Activated CD4-positive, alpha-beta T cell treated with anti-CD3 and anti-CD28 coated beads for 1 hour (primary cell): ENCODE measurements at regions not wholly inside any gene's neighbourhood (a gene's known extent, or its start where the extent isn't known, plus 50 kb on each side); places are given as distances from the start of the nearest gene placed in this dataset.

Source experiments
- DNase-seq: peaks from one replicate; pipeline ENCODE4 v3.0.0-alpha.2; 2020

DNA sequence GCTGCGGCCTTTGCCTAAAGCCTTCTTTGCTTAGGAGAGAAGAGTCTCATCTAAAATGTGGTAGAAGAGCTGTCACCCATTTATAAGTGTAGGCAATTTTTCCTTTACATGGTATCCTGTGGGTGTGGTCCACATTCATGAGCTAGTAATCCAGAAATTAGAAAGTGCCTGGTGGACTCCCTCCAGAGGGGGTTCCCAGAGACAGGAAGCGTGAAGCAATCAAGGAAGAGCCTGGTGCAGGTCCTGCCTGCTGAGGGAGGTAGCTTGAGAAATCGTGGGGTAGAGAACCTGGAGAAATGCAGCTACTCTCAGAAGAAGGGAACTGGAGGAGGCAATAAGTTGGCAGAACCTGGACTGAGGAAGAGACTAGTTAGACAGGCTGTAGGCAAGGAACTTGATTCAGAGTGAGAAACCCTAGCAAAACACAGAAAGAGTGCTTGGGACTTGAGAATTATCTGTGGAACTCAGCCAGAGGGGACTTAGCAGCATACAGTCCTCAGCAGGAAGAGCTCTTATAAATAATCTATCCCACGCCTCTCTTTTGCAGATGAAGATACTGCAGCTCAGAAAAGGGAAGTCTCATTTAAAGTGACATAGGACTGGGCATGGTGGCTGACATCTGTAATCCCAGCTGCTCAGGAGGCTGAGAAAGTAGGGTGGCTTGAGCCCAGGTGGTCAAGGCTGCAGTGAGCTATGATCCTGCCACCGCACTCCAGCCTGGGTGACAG is 182.4 kb upstream of the CCND2 start:
- DNase-seq: no peak

DNA sequence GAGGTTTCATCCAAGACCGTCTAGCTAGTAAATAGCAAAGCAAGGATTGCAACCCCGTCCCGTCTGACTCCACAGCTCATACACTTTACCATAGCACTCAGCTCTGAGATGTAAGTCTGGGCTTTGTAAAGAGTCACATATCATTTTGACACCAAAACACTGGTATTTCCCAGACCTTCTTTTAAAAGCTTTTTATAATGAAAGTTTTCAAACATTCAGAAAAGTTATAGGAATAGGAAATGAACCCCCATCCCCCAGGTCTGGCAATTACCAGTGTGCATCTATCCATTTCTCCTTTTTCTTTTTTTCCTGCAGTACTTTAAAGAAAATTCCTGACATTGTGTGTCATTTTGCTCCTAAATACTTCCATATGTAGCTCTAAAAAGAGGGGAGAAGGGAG is 183.6 kb upstream of the CCND2 start:
- DNase-seq: no peak

DNA sequence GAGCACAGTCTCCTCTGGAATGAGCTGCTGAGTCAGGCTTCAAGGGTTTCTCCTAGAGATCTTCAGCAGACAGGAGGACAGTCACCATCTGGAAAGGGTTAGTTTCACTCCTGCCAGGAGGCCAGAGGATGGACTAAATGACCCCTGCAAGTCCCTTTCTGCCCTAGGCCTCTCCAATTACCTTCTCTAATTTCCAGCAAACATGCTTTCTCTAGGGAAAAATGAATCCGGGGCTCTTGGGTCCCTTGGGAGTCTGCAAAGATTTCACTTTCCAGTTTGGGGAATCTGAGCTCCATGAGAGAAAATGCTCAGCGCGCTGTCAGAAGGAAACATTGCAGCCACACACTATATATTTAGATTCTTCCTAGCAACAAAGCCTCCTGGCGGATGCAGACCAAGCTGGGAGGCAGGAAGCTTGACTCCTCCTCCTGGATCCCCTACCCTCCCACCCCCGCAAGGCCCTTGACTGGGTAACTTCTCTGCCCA is 184.4 kb upstream of the CCND2 start:
- DNase-seq: no peak

DNA sequence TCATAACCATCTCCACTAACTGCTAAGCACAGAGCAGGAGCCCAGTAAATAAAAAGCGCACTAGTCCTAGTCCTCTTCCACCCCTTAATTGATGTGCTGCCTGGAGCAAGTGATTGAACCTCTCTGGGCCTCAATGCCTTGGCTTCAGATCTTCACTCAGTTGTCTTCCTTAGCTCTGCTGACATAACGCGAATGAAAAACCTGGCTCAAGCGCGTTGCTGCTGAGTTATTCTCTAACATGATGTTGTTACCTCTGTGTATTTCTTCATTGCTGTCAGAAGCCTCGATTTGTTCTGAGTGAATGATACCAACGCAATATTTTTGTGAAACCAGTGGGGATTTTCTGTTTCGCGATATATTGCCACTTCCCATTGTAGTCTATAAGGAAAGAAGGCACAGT is 185.1 kb upstream of the CCND2 start:
- no peak for DNase-seq

DNA sequence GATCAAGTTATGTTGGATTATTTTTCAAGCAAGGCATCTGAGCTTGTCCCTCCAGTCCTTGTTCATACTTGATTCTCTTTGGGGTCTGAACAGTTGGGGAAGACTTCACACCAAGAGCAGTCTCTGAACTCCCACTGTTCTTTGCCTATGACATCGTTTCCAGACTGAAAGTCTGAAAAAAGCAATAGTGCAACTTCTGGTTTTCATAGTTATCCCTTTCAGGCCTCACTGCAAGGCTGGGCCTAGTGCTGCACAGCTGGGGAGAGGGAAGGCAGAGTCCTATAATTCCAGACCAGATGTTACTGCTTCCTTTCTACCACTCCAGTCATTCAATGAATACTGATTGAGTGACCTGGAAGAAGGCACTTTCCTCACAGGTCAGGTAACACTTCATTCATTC is 187.1 kb upstream of the CCND2 start:
- no peak for DNase-seq

DNA sequence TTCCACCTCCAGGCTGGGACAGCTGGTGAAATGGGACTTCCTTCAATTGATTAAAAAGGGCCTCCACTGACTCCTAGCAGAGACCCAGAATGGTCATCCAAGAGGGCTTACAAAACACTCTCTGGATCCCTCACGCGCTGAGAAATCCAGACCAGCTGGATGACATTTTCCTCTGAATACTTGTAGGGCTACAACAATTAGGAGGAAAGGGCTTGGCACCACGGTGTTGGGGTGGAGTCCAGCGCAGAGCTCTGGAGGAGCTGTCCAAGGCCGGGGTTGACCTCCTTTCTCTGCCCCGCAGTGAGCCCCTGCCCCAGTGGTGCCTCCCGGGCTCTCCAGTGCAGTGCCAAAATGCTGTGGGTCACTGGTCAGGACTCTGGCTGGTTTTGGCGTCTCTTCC is 189.0 kb upstream of the CCND2 start:
- no peak for DNase-seq

DNA sequence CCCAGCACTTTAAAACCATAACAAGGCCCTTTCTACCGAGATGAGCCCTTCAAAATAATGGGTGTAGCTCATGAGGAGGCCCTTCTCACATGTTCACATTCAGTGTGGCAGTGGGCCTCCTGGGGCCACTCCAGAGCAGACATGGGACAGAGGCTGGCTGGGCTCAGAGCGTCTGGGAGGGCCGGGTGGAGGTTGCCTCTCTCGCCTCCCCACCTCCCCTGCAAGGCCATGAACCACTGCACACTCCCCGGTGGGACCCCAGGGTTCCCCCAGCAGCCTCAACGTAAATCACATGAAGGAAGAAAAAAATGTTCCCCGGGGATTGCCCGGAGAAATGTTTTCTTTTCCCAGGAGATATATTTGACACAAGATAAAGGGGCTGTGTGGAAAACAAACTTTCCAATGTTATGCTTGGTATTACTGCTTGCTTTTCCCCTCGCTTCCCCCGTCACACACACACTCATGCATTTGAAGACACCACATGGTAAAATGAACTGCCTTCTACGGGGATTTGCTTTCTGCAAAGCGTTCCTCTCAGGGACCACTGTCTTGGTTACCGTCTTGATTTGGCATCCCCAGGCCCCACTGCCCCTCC is 190.7 kb upstream of the CCND2 start:
- no peak for DNase-seq

DNA sequence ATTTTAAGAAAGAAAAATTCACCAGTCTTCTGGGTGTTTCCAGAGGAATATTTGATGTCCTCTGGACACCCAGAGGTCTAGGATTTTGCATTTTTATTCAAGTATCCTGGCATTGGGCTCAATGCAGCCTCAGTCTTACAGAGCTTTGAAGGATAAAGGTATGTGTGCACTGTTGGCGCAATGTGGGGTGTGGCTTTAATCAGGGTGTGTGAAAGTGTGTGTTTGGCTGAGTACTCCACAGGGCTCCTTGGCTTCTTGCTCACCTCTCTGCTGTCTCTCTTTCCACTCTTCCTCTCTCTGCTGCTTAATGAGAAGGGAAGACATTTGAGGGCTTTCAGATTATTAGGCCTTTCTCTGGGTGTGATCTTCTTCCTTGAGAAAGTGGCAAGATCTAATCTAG is 193.3 kb upstream of the CCND2 start:
- DNase-seq: no peak

DNA sequence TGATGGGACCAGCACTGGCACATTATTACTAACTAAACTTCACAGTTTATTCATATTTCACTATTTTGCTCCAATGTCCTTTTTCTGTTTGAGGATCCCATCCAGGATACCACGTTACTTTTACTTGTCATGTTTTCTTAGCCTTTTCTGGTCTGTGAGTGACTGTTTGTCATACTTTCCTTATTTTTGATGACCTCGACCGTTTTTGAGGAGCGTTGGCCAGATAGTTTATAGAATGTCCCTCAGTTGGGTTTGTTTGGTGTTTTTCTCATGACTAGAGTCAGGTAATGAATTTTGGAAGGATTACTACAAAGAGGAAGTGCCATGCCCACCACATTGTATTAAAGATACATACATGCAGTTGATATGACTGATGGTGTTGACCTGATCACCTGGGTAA is 199.4 kb upstream of the CCND2 start:
- no peak for DNase-seq

DNA sequence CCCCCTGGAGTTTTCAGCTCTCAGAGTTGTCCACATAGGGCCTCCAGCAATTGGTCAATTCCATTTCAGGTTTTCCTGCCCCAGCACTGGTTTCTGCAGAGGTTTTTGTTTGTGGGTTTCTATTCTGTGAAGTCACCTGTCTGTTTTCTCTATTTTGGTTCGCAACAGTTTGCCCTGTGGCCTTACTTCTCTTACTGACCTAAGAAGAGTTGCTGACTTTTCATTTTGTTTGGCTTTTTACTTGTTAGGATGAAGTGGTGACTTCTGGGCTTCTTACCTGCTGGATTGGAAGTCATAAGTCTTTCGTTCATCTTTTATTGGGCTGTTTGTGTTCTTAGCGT is 196.4 kb upstream of the PARP11 start:
- DNase-seq: no peak

DNA sequence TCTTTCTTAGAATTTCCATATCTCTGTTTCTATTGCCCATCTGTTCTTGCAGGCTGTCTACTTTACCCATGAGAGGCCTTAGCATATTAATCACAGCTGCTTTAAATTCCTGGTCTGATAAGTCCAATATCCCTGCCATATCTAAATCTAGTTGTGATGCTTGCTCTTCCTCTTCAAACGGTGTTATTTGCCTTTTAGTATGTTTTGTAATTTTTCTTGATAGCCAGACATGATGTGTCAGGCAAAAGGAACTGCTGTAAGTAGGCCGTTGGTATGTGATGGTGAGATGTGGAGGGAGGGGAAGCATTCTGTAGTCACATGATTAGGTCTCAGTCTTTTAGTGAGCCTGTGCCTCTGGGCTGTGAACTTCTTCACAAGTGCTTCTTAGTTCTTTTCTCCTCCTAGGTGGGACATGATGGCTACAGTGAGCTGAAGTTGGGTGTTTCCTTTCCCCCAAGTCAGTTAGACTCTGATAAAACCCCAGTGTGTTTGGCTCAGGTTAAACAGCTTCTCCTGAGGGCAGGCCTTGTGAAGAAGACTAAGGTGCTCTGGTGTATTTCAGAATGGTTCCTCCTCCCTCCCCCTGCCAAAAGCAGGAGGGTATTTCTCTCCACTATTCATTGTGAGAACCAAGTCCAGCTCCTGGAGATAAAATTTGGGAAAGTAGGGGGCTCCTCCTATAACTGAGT is 195.9 kb upstream of the PARP11 start:
- DNase-seq: no peak

DNA sequence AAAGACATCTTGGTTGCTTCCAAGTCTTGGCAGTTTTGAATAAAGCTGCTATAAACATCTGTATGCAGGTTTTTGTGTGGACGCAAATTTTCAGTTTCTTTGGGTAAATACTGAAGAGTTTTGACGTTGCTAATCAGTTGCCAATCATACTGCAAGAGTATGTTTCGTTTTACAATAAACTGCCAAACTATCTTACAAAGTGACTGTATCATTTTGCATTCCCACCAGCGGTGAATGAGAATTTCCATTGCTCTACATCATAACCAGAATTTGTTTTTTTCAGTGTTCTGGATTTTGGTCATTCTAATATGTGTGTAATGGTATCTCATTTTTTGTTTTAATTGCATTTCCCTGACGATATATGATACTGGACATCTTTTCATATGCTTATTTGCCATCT is 190.8 kb upstream of the PARP11 start:
- no peak for DNase-seq

DNA sequence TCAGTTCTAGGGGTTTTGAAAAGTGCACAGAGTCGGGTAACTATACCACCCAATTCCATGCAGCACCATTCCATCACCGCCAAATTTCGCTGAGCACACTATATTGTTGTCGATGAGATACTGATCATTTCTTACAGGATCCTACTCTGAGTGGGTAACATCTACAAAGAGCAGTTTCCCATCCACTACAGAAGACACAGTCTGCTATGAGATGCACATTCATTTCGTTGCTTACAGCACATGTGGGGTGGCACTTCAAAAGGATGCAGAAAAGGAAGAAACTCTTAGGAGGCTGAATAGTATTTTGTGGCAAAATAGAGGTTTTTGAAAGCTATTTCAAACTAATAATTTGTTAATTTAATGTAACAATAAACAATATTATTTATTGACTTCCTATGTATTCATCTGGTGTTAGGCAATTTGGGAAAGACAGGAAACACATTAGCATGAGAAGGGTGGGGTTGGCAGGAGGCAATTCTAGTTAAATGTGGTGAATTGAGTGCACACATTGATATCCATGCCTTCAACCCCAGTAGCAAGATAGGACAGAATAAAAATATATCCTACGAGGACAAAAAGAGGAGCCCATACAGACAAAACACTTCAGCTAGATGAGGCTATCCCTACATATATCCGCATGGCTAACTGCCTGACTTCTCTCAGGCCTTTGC is 186.8 kb upstream of the PARP11 start:
- DNase-seq: no peak

DNA sequence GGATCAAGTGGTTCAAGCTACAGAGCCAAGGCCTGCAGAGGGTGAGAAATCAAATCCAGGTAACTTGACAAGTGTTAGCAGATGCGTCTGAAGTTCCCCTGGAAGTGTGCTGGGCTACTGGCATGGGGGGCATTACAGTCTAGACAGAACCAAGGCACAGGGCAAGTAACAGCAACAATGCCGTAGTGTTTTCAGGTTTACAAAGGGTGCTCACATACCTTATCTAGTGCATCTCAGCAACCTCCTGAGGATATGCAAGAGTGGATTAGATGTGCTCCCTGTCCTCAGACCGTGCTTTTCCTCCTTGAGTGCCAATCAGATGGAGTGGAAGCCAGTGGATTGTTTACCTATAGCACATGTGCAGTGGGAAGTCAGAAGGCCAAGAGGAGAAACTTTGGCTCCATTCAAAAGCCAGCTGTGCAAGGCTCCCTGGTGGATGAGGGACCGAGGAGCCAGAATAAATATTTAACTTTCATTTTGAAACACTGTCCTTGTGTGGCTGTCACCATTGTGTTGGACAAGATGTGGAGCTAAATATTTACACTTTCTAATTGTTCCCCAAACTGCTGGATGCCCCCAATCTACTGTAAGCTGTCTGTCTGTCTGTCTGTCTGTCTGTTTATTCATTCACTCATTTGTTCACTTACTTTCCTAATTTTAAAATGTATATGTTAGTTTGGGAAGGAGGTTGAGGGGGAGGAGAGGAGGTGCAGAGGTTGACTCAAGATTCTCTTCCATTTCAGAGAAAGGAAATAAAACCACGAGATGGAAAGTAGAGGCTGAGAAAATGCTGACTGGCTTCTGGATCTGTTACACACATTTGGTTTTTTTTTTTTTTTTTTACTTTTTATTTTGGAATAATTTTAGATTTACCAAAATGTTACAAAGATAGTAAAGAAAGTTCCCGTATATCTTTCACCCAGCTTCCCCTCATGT is 184.0 kb upstream of the PARP11 start:
- no peak for DNase-seq

DNA sequence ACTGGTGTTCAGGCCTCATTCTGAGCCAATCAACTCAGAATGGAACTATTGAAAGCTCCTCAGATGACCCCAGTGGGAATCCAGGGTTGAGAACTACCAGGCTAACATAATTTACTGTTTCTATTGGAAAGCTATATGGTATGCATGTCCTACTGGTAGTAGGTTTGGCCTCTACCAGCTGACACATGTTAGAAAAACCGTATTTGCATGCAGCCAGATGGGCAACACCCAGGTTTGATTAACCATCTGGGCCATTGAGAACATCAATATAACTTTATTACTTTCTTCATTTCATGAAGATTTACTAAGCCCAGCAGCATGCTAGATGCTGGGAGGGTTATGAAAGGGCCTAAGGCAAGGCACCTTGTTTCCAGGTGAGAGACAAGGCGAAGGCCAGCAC is 181.4 kb upstream of the PARP11 start:
- no peak for DNase-seq

DNA sequence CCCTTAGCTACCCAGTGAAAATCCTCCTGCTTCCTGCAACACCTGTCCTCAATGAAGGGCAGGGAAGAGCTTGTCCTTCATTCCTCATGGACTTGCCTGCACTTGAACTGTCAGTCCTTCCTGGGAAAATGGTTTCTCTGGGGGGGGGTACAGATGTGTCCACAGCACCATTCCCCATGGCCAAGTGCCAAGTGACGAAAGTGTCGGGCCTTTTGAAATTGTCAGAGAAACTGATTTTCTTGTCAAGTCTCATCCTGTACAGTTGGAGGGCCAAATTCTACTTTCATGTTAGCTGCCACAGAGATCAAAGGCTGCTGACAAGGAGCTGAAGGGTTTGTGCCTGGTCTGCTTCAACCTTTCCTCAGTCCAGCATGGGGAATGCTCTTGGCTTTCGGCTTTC is 179.5 kb upstream of the PARP11 start:
- no peak for DNase-seq

DNA sequence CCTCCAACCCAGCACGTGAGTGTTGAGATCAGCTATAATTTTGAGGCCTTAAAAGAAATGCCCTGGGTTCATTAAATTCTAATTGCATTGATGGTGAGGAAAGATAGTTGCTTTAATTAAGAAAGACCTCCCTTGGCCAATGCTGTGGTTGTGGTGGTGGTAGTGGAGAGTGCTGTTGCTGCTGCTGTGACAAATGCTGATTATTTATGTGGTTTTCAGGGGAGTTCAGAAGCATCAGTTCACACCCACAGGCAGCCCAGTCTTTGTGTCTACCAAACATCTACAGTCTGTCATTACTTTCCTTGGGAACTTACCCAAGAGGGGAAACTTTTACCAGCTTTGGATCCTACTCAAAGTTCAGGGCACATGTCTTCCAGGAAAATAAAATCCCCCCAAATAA is 178.4 kb upstream of the PARP11 start:
- no peak for DNase-seq

DNA sequence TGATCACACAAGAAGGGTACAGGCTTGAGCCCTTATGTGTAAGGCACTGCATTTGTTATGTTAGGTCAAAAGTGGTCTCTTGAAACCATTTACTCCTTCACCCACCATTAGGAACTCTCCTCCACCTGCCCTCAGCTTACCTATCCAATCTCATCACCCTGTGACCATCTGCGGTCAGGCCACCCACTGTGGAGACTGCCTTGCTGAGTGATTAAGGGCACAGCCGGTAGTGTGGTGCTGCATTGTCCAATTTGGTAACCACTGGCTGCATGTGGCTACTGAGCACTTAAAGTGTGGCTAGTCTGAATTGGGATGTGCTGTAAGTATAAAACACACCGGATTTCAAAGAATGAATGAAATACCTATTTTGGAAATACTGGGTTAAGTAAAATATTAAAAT is 177.1 kb upstream of the PARP11 start:
- no peak for DNase-seq

DNA sequence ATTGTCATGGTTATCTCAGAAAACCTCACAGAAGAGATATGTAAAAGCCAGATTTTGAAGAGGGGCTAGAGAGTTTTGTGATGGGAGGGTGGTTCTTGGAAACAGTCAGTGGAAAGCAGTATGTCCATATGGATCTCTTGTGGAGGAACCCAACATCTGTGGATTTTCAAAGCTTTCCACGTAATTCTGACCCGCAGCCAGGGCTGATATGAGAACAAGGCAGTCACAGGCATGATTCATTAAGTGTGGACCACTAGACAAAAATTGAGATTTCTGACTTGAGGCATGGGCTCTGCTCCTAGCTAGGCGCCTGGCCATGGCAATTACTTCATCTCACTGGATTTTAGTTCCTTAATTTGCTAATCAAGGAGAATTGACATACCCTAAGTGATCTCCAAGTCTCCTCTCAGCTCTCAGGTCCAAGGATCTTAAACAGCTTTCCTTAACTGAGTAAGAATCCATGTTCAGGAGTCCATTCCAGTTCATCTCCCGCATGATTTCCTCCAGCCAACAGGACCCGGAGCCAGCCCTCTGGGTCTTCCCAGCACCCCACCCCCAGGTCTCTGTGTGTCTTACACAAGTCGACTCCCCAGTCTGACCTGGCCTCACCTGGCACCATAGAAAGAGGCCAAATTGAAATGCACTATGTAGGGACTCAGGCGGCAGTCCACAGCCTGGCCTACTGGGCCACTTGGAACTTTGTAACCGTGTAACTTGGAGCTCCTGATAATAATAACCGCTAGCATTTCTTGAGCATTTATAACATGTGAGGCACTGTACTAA is 176.3 kb upstream of the PARP11 start:
- no peak for DNase-seq

DNA sequence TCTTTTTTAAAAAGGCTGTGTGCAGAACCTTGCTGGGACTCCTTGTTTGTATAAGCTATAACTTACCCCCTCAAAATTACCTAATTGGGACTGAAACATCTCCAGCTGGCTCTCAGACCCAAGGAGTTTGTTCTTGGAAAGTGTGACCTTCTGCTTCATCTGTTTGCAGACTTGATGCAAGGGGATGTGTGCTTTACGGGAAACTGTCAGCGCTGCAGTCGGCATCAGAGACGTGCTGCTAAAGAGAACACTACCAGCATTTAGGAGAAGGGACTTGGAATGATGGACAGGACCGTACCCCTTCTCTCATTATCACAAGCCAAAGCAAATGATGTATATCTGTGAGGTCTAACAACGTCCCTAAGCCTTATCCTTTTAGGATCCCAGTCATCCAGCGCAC is 174.2 kb upstream of the PARP11 start:
- no peak for DNase-seq

DNA sequence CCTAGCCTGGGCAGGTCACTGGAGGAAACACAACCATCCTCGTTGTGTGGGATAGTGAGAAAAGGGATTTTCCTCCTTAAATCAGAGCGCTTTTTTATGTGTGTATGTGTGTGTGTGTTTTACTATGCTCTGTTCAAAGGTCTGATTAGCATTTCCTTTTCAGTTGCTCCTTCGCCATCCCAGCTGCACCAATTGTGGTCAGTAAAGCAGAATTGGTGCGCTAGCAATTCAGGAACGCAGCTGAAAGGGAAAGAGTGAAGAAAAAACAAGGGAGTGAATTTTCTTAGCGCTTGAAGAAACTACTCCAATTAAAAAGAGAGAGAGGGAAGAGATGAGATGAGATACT is 173.3 kb upstream of the PARP11 start:
- no peak for DNase-seq
